ENCODE measurements at regions not wholly inside any gene's neighbourhood (a gene's known extent, or its start where the extent isn't known, plus 50 kb on each side); places are given as distances from the start of the nearest gene placed in this dataset.

GRCh38 chr21:43277481-43278351 lies 108.9 kb downstream of the CRYAA start:
- no peak for DNase-seq (ENCODE audit: low read depth in 4 of 4, low spot score in 1 of 4)

- no peak for DNase-seq (ENCODE audit: low read depth in 4 of 4, low spot score in 1 of 4)
Observed at GRCh38 chr21:43276811-43277210, 108.0 kb downstream of the CRYAA start.

GRCh38 chr21:43275421-43276211 lies 106.8 kb downstream of the CRYAA start:
- no peak for DNase-seq (ENCODE audit: low read depth in 4 of 4, low spot score in 1 of 4)

- DNase-seq (ENCODE audit: low read depth in 4 of 4, low spot score in 1 of 4), result no peak
Observed at GRCh38 chr21:43274946-43275310, 106.1 kb downstream of the CRYAA start.

- no peak for DNase-seq (ENCODE audit: low read depth in 4 of 4, low spot score in 1 of 4)
Observed at GRCh38 chr21:43274022-43274945, 105.5 kb downstream of the CRYAA start.

- no peak for DNase-seq (ENCODE audit: low read depth in 4 of 4, low spot score in 1 of 4)
Observed at GRCh38 chr21:43273708-43274021, 104.9 kb downstream of the CRYAA start.

- DNase-seq (ENCODE audit: low read depth in 4 of 4, low spot score in 1 of 4), result no peak
Observed at GRCh38 chr21:43273016-43273707, 104.4 kb downstream of the CRYAA start.

- no peak for DNase-seq (ENCODE audit: low read depth in 4 of 4, low spot score in 1 of 4)
Observed at GRCh38 chr21:43272591-43272990, 103.8 kb downstream of the CRYAA start.

- DNase-seq (ENCODE audit: low read depth in 4 of 4, low spot score in 1 of 4), result no peak
Observed at GRCh38 chr21:43271452-43272020, 102.7 kb downstream of the CRYAA start.

- DNase-seq (ENCODE audit: low read depth in 4 of 4, low spot score in 1 of 4), result no peak
Observed at GRCh38 chr21:43270800-43271301, 102.0 kb downstream of the CRYAA start.

GRCh38 chr21:43269957-43270705 lies 101.3 kb downstream of the CRYAA start:
- no peak for DNase-seq (ENCODE audit: low read depth in 4 of 4, low spot score in 1 of 4)

- peak in 2 of 4 experiments; percentile 5 to 12 for DNase-seq (ENCODE audit: low read depth in 4 of 4, low spot score in 1 of 4)
Observed at GRCh38 chr21:43269440-43269839, 100.6 kb downstream of the CRYAA start.

- DNase-seq (ENCODE audit: low read depth in 4 of 4, low spot score in 1 of 4), result no peak
Observed at GRCh38 chr21:43268804-43269186, 100.0 kb downstream of the CRYAA start.

GRCh38 chr21:43268086-43268803 lies 99.4 kb downstream of the CRYAA start:
- no peak for DNase-seq (ENCODE audit: low read depth in 4 of 4, low spot score in 1 of 4)

- DNase-seq (ENCODE audit: low read depth in 4 of 4, low spot score in 1 of 4), result no peak
Observed at GRCh38 chr21:43267391-43268085, 98.7 kb downstream of the CRYAA start.

GRCh38 chr21:43266534-43266933 lies 97.7 kb downstream of the CRYAA start:
- no peak for DNase-seq (ENCODE audit: low read depth in 4 of 4, low spot score in 1 of 4)

- no peak for DNase-seq (ENCODE audit: low read depth in 4 of 4, low spot score in 1 of 4)
Observed at GRCh38 chr21:43262427-43262826, 93.6 kb downstream of the CRYAA start.

Data from stimulated activated CD4-positive, alpha-beta T cell treated with anti-CD3 and anti-CD28 coated beads, Interleukin-1b, Interleukin-23, amount 100 ng/mL, for 24 hours (primary cell).